SKM-1 (cell line): ENCODE measurements at regions not wholly inside any gene's neighbourhood (a gene's known extent, or its start where the extent isn't known, plus 50 kb on each side); places are given as distances from the start of the nearest gene placed in this dataset.
A peak's percentile ranks its signal among the peaks of the same experiment; 100 is the strongest.

ENCODE experiments used
- DNase-seq: peaks from one replicate; lab custom pipeline; 2025; ENCODE audit not compliant: unreplicated experiment; lab: John Stamatoyannopoulos, UW

DNA sequence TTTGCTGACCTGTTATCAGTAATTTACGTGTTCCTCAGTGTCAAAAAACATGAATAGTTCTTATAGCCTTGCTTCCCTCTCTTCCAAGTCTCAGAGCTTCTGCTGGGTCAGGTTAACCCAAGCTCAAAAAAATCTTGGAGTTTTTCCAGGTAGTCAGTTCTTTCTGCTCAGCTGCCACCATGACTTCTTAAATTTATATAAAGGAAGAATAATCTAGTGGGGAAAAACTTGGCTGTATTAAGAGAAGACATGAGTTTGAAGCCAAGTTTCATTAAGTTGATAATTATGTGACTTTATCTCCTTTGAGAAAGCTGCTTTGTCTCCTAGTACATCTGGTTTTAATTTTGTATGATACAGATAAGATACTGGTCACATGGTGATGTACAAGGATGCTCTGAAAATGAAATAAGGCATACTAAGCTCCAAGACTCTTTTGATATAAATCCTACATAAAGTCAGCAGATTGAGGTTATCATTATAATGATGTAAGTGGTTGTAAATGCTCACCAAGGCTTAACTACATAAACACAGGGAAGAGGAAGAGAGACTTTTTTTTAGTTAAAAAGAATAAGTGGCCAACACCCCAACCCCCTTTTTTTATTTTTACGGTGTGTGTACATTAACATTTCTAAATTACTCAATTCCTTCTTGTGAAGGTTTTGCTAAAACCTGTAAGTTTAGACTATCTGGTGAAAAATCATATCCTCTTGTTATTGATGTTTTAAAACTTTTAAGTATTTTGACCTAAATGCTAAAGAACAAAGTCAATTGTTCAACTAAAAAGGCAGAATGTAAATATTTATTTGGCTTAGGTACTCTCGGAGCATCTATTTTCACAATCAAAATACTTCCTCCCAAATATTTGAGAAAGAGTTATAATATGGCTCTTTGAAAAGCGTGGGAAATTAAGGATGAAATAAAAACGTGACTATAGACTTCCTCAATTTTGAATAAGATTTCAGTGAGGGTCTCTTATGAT, 84.1 kb upstream of the SLC38A2 start:
- no peak for DNase-seq

DNA sequence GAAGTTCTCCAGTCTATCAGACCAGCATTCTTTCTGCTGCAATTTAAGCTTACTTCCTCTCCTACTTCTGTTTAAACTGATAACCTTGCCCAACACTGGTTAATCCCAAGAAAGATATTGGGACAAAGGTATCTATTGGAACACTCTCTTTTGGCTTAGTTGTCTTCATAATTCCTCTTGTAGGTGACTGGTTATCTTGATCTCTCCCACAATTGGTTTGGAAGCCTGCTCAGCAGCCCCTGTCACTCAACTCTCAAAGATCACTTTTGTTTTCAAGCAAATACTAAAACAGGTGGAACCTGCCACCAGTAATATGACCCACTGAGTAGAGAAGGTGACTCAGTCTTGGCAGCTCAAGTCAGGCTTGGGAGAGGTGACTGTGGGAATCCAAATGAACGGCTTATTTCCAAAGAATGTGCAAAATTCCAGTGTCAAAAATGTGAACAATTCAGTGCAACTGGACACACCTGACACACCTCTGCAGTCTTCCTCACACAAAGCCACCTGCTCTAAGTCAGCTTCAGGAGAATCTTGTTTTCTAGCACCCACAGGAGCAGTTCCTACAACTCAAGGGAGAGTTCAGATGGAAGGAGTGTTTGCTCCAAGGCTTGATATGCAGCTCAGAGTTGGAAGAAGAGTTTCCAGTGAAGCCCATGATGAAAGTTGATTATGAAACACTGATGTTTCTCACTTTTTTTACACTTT, 83.2 kb upstream of the SLC38A2 start:
- no peak for DNase-seq

DNA sequence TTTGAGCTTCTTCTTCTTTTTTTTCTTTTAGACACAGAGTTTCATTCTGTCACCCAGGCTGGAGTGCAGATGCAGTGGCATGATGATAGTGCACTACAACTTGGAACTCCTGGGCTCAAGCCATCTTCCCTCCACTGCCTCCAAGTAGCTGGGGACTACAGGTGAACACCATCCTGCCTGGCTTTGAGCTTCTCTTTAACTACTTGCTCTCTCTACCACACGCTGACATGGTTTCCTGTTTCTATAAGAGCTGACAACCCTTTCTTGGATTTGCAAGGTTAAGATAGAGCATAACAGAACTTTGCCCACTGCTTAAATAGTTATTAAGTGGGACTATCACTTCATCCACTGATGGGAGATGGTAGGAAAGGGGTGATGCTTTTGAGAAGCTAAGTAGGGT, 82.4 kb upstream of the SLC38A2 start:
- no peak for DNase-seq

DNA sequence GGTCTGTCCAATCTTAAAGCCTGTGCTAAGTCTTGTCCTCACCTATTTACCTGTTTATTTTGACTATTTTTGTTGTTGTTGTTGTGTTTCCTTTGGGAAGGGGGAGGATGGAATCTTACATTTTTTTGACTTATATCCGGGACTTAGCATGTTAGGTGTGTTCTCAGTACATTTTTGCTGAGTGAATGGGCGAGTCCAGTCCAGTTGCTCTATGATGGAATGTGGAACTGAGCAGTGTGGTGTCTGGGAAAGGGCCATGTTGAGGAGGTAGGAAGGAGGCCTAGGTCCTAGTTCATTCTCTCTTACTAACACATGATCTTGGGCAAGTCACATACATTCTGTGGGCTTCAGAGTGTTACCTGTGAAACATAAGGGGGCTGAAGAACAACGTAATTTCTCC, 80.9 kb upstream of the SLC38A2 start:
- DNase-seq, result no peak

DNA sequence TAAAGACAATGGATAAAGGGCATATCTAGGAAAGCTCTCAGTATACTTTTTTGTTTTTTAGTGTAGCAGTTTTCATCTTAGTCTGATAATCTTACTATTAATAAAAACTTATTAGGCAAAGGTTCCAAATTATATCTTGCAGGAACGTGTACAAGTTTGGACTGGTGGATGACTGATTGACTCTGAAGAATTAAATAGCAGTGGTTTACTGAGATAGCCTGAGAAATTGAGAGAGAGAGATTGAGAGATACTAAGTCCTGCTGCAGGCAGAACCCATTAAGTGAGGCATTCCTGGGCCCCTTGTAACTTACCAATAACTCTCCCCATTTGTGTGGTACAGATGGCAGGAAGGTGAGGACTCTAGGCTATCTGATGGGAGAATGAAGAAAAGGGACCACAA, 80.2 kb upstream of the SLC38A2 start:
- no peak for DNase-seq

DNA sequence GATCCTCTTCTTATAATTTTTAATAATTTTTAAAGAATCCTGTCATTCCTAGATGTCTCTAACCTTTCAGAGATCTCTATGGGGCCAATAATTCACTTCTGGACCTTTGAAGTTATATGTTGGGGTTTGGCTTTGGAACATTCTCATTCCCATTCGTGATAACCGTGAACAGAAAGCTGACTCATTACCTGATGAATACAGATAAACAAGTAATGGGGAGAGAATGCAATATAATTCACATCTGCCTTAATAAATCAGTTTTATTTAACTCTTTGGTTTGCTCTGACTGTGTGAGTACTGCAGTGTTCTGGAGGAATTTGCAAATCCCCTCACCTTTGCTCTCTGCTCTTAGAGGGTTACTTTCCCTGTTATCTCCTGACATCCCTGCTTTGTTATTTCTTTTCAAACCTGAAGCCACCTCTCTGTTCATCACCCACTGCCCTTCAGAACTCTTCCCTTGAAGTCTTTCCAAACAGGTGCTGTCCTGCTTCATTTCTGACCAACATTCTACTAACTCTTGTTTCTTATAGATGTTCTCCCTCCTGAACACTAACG, 79.6 kb upstream of the SLC38A2 start:
- no peak for DNase-seq

DNA sequence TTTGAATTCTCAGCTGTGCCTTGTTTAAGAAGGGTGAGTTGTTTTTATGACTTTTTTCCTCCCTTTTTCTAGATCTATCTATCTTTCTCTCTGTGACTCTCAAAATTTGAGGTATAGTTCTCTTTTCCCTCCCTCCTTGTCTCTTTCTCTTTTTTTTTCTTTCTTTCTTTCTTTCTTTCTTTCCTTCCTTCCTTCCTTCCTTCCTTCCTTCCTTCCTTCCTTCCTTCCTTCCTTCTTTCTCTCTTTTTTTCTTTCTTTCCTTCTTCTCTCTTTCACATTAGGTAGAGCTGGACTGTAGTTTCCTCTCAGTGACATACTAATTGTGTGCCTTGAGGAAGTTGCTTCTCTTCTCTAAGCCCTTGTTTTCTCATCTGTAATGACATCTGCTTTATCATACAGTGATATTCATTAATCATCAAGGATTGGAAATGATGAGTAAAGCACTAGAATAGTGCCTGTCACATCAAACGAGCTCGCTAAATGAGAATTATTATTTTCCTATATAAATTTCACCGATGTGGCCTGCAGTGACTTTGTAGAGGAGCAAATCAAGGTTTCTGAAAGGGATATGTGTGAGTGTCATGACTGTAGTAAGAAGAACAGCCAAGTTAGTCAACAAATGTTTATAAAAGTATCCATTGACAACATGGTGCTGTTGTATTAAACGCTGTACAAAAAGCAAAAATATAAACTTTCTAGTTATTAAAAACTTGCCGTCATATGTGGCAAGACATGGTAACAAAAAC, 78.9 kb upstream of the SLC38A2 start:
- no peak for DNase-seq

DNA sequence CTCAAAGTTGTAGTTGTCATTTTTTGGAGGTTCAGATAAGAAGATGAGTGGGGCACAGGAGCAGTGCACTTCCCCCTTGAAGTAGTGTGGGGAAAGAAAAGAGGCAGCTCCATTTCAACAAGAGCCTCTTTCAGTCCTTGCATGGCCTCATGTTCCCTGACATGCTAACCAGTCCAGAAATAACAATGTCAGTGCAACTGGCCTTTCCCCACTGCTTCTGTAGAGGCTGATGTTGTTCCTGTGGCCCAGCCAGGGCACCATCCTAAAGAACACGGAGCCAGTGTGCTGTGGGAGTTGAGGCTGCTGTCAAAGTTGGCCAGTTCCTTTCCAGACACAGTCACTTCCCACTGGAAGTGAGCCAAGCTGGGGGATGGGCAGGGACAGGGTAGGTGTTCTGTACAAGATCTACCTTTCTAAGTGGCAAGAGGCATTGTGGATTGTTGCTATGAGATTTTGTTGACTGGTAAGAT, 77.7 kb upstream of the SLC38A2 start:
- peak; percentile 4 for DNase-seq

DNA sequence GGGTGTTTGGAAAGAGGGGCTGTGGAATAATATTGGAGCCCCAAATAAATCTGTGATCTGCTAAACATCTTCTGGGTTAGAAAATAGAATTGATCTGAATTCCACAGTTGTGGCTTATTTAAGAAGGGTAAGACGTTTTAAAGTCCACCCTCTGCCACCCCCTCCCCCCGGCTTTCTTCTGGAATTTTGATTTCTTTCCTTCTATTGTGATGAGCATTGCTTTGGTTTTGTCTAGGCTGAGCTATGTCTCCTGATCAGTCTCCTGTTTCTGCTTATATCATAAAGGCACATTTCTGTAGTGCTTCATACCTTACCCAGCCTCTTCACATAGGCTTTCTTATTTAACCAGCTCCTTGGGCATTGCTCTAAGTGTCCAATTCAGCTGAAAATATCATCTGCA, 77.3 kb upstream of the SLC38A2 start:
- no peak for DNase-seq

DNA sequence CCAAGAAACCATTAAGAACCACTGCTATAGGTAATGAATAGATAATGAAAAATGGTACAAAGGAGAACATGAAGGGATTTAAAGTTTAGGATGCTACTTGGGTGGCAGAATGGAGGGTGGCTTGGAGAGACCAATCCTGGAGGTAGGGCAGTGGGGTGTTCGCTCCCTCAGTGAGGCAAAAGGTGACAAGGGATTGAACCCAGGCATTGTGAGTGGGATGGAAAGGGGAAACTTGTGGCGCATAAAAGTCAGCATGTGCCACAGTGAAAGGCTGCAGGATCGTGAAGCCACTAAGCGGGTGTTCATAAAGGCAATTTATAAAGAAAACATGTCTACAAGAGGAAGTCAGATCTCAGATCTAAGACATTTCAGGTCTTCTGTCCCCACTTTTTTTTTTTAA, 76.7 kb upstream of the SLC38A2 start:
- DNase-seq, result no peak

DNA sequence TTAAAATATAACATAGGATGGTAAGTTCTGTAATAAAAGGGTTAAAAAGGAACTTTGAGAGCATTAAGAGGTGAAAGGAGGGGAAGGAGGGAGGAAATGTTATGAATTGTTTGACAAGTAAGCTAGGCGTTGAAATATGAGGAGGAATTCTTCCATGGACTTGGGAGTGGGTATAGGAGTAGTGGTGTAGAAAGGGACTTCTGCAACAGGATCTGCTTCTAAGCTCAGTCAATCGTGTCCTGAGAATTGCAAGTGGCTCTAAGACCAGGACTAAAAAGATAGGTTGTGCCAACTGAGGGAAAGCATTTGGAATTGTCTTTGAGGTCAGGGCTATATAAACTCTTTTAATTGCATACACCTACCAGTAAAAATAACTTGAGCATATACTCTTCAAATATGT, 74.1 kb upstream of the SLC38A2 start:
- no peak for DNase-seq

DNA sequence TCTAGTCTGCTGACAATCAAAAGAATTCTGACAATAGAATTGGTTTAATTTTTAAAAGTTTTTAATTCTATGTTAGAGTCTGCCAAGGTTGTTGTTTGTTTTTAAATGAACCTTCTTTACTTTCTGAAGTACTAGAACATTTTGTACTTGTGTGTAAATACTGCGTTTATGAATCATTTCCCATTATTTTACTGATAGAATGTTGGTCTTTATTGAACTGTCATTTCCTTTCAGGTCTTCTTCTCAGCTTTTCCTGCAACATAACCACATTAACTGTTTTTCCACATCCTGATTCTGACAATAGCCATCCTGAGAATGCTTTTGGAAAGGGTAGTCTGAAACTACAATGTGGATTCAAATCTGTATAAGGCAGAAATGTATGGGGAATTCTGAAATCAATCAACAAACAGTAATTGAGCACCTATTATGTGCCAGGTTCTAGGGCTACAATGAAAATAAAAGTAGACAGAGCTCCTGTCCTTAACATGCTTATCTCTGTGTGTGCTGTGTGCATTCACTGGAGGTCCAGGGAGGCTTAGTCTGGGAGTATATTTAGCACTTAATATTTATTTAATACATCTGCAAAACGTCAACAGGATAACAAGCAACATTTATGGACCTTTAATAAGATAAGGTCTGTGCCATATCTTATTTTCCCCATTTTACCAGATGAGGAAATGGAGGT, 73.1 kb upstream of the SLC38A2 start:
- DNase-seq, result no peak

DNA sequence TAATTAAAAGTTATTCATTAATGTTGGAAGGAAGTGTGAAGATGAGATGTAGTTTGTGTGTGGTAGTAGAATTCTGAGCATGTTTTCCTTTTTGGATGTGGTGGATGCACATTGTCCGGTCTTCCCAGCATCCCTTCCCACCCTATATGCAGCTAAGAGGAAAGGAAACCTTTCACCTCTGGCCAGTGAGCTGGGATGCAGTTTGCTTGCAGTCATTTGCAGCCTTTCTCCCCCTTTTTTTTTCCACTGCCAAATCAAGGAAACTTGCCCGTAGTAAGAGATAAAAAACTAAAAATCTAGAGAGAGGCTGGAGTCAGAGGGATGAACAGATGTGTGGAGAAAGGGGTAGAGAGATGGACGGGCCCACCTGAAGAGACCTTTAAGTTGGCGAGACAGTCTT, 72.5 kb upstream of the SLC38A2 start:
- DNase-seq, result no peak

DNA sequence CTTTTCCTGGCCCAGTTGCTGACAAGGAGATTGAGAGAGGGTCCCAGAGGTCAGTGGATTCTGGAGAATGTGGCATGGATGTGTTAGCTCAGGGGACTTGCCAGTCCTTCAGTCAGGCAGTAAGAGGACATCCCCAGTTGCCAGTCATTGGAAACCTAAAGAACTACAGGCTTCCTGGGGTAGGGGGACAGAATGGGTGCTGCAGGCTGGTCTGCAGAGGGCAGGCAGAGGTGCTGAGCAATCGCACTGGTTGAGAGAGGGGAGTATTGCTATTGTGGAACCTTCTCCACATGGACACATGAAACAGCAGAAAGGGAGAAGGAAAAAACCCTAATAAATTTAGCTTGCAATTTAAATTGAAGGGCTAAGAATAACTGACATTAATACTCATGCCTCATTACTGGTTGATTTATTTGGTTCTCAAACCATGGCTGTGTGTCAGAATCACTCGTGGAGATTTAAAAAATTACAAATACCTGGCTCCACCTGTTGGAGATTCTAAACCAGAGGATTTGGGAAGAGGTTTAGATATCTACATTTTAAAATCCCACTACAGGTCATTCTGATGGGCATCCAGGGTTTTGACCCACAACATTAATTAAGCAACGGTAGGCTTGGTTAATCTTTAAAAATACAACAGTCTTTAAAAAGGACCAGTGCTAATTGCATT, 71.2 kb upstream of the SLC38A2 start:
- DNase-seq, result no peak

DNA sequence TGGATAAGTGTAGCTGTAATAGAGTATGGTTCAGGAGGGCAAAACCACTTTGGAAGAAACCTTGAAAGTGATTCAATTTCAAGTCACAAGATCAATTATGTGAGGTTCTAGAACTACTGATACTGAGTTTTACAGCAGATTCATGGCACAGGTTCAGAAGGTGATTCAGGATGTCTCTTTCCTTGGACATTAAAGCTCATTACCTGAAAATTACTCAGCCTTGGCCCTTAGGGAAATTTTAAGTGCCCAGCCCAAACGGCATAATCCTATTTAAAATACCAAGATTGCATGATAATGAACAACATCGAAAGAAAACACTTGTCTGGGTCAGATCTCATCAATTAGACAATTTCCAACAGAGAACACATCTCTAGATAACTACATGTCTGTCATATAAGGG, 70.2 kb upstream of the SLC38A2 start:
- DNase-seq, result no peak

DNA sequence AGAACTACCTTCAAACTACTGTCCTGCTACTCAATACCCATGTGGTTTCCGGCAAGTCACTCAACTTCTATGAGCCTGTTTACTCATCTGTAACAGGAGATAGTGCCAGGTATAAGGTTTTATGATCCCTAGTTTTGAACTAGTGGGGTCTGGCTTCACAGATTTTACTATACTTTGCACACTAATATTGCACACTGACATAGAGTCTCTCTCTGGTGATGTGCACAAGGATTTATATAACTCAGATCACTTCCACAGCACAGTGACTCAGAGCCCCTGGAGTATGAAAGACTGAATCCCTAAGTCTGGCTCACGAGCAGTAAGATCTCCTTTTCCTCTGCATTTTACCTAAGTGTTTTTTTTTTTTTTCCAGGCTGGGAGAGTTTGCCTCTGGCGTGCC, 69.7 kb upstream of the SLC38A2 start:
- DNase-seq, result no peak

DNA sequence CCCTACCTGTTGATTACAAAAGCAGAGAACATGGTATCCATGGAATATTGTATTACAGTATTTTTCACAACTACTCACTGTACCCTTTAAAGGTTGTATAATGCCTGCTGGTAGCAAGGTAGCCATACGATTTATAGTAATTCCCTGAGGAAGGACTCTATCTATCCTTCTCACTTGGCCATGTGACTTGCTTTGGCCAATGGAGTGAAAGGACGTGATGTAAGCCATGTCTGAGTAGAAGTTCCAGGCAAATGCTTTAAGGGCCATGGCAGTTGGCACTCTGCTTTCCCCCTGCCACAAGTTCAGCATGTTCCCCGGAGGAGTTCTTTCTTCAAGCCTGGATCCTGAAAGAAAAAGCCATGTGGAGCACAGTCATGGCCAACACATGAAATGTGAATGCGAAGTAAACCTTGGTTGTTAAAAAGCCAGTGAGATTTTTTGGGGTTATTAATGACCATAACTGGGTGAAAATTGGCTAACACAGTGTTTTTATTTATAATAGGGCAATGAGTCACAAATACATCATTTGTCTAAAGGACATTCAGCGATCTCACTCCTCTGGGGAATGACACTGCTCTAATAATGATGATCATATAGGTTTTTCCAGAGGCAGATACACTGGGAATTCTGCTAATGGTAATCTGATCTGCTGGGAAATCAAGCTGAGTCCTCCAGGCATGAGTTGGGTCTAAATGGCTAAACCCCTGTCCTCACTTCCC, 67.4 kb upstream of the SLC38A2 start:
- DNase-seq, result no peak

DNA sequence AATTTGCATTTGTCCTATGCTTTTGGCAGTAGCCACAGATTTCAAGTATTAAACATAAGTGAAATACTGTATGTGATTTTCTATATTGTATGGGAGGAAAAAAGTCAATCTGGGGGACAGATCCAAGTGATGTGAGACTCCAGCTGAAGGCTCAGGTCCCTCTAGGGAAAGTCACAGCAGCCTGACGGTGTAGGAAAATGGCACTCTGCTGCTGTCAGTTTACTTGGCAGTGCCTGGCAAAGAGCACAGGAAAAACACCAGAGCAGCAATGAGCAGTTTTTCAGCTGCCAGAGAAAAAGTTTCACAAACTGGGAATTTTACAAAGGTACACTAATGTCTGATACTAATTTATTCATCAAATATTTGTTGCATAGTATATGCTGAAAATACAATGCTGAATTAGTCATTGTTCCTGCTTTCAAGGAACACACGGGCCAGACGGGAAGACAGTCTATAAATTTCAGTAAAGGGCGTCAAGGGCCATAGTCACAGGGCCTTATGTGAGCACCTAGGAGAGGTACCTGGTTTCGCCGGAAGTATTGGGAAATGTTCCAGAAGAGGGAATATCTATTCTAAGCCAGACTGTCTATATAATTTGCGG, 66.2 kb upstream of the SLC38A2 start:
- DNase-seq, result no peak

DNA sequence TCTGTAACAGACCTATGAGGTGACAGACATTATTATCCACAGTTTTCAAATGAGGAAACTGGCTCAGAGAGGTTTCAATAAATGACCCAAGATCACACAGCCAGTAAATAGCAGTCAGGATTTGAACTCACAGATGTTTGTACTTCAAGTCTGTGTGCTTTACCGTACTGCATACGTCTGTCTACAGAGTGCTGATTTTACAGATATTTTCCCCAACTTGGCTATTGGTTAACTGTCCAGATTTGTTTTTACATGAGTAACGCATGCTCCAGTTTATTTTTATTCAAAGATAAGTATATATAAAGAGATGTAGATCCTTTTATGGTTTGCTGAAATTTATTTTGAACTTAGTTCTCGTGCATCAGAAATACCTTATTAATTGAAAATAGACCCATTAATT, 65.7 kb upstream of the SLC38A2 start:
- DNase-seq, result no peak
